Right ventricle myocardium superior (tissue), 1 donor: ENCODE measurements at regions not wholly inside any gene's neighbourhood (a gene's known extent, or its start where the extent isn't known, plus 50 kb on each side); places are given as distances from the start of the nearest gene placed in this dataset.

Experiments
- ATAC-seq: fragments of 200-7000 bp; cut with Tn5 transposase; one replicate; pipeline ENCODE4 v1.9.1; 2020; ENCODE audit warnings: mild to moderate bottlenecking; ENCODE audit not compliant: poor library complexity
- DNase-seq: peaks from one replicate; pipeline ENCODE4 v3.0.0-alpha.2; 2020
- intact Hi-C: fragments of 100-400 bp; cut with DNase I; formaldehyde crosslinking; loops from one replicate; pipeline ENCODE4 v1.11.2; 2022
- donor health status: DM: no; HTN: yes; CAD: no; lungs with severe emphysema.

- no peak for DNase-seq
- no peak for ATAC-seq
- intact Hi-C loops, result loop anchor here (10.0 kb wide), 1 partner anchor 78 kb away; no protein-coding TSS in a partner anchor
These were observed 100.0 kb upstream of the ALDH1B1 start for GRCh38 chr9:38292480-38292879.

DNA sequence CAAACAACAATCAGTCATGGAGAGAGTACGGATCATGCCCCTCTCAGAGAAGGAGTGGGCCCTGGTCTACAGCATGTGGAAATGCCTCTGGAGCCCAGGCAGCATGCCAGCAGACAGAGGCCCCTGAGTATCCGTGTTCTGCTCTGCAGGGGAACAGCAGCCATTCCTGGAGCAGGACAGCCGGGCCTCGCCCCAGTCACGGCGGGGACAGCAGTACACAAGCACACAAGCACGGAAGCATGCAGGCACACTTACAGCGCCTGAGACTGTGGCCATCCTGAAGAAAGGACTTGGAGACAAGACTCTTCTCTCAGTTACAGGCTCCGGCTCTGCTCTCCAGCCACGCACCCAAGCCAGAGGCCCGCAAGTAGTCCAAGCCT, 102.6 kb upstream of the ALDH1B1 start:
- DNase-seq, result no peak
- intact Hi-C loops, result loop anchor here (10.0 kb wide), 1 partner anchor 75 kb away; no protein-coding TSS in a partner anchor
- ATAC-seq, result no peak

GRCh38 chr9:38289236-38289865, 103.2 kb upstream of the ALDH1B1 start:
- ATAC-seq (no peak), DNase-seq (no peak)
- intact Hi-C loops, result no loop called here

- no peak for ATAC-seq
- DNase-seq, result no peak
- intact Hi-C loops, result no loop called here
These were observed 104.0 kb upstream of the ALDH1B1 start for GRCh38 chr9:38288502-38288901.

GRCh38 chr9:38287420-38287985, 105.0 kb upstream of the ALDH1B1 start:
- DNase-seq (no peak), ATAC-seq (no peak)
- intact Hi-C loops, result no loop called here

DNA sequence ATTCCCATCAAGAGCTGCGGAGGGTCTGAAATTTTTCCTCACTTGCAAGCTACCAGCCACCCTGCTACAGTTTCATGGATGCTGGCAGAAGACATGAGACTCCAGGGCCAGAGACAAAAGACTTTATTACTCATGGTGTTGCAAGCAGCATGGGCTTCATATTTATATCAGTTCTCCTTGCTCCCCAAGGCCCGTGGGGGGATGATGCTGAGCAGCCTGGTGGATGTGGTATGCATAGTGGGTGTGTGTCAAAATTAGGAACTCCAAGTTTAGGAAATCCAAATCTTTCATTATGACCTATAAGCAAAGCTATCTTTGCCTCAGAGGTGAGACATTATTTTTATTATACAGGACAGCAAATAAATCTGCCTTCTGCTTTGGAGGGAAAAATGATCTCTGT, 105.7 kb upstream of the ALDH1B1 start:
- intact Hi-C loops, result no loop called here
- DNase-seq, result no peak

GRCh38 chr9:38286357-38286756, 106.1 kb upstream of the ALDH1B1 start:
- intact Hi-C loops, result no loop called here
- ATAC-seq, result no peak
- no peak for DNase-seq

More for the DNA sequence above, 105.7 kb upstream of the ALDH1B1 start:
- ATAC-seq, result no peak

- no peak for ATAC-seq
- intact Hi-C loops, result no loop called here
- DNase-seq, result no peak
These were observed 107.3 kb upstream of the ALDH1B1 start for GRCh38 chr9:38285236-38285635.

GRCh38 chr9:38284588-38285051, 107.9 kb upstream of the ALDH1B1 start:
- DNase-seq (no peak), ATAC-seq (no peak)
- intact Hi-C loops, result no loop called here

- DNase-seq, result no peak
- no peak for ATAC-seq
- intact Hi-C loops, result no loop called here
These were observed 108.4 kb upstream of the ALDH1B1 start for GRCh38 chr9:38284039-38284575.

DNA sequence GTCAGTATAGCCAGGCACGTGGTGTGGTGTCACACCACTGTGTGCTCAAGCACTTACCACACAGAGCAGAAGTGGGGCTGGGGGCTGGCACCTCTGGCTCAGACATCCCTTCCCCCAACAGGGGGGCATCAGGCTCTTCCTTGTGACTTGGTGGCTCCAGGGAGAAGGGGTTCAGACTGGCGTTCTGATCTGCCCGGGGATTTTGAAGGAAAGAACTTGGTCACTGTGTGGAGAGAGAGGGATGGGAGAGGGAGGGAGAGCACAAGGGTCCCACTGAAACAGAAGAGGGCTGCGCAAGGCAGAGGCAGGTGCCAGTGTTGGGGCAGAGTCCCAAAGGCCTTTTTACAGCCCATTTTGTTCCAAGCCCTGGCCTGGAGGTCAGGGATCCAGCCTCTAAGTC, 109.7 kb upstream of the ALDH1B1 start:
- DNase-seq (no peak), ATAC-seq (no peak)
- intact Hi-C loops, result no loop called here

GRCh38 chr9:38281917-38282316, 110.6 kb upstream of the ALDH1B1 start:
- no peak for DNase-seq
- ATAC-seq, result no peak
- intact Hi-C loops, result no loop called here

GRCh38 chr9:38281196-38281595, 111.3 kb upstream of the ALDH1B1 start:
- intact Hi-C loops, result no loop called here
- ATAC-seq, result no peak
- no peak for DNase-seq

GRCh38 chr9:38280251-38280800, 112.2 kb upstream of the ALDH1B1 start:
- intact Hi-C loops, result no loop called here
- no peak for ATAC-seq
- DNase-seq, result no peak

DNA sequence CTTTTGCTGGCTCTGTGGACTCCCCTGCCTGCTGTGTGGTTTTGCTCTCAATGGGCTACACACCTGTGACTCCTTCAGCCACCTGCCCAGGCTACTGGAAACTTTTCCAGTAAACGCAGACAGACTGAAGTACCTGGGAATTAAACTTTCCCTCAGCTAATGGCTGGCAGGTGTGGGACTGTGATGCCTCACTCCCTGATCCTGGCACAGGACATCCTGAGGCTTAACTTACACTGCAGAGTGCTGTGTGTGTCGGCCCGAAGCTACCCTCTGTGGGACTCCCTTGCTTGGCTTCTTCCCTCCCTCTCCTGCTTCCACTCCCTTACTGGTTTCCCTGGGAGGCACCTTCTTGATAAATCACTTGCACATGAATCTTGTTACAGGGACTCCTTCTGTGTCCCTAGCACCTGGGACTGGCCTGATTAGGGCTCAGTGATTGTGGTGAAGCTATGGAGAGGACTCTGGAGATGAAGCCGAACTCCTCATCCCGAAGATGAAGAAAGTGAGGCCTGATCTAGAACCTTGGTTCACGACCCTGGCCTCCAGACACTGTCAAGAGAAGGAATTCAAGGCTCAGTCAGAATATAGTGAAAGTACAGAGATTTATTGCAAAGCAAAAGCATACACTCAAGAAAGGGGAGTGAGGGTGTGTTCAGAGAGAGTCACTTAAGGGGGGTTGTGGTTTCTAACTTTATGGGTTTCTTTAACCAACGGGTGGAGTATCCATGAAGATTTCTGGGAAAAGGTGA, 113.4 kb upstream of the ALDH1B1 start:
- DNase-seq (no peak), ATAC-seq (no peak)
- intact Hi-C loops, result no loop called here

- intact Hi-C loops, result no loop called here
- no peak for DNase-seq
- no peak for ATAC-seq
These were observed 114.0 kb upstream of the ALDH1B1 start for GRCh38 chr9:38278457-38278856.

- intact Hi-C loops, result no loop called here
These were observed 114.8 kb upstream of the ALDH1B1 start for GRCh38 chr9:38277601-38278200.

DNA sequence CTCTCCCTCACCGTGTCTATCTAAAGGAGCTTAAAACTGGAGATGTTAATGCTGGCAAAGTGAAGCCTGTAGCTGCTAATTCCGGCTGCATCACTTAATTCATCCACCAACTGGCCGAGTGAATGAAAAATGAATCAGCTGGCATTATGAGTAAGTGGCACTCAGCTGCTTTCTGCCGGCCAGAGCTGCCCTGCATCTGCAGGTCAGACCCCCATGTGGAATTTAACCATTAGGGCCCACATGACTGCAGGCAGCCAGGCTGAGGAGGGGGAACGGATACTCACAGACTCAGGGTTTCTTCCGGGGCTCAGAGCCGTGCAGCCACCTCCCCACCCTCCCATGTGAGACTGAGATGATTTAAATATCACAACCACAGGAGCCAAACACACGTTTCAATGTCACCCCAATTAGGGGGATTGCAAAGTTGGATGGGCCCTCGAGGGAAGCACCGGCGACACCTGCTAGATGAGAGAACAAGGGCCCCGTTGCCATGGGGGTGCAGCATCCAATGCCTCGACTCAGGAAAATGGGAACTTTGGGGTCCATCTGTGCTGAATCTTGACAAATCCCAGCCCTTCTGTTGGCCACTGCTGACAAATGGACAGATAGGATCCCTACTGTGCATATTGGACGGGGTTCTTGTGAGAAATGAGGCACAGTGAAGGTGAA, 115.6 kb upstream of the ALDH1B1 start:
- intact Hi-C loops, result no loop called here
- ATAC-seq, result no peak
- no peak for DNase-seq

More at GRCh38 chr9:38277601-38278200, 114.8 kb upstream of the ALDH1B1 start:
- DNase-seq (no peak), ATAC-seq (no peak)

DNA sequence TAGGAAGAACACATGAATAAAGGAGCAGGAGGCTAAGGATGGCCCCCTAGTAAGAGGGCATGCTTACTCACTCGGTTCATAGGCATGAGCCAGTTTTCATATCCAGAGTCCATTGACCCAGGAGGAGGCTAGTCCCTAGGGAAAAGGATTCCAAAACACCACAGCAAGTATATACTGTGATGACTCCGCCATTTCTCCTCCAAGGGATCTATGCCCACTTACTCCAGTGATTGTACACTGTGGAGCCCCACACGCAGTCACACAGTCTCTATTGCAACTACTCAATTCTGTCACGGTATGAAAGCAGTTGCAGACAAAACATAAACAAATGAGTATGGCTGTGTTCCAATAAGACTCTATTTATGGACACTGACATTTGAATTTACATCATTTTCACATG, 117.7 kb upstream of the ALDH1B1 start:
- intact Hi-C loops, result no loop called here
- ATAC-seq (no peak), DNase-seq (no peak)
